Adrenal gland (tissue), 9 donors: ENCODE measurements at regions not wholly inside any gene's neighbourhood (a gene's known extent, or its start where the extent isn't known, plus 50 kb on each side); places are given as distances from the start of the nearest gene placed in this dataset.

Source experiments
- DNase-seq, 7 donors: peaks; one replicate each; pipeline ENCODE4 v3.0.0-alpha.2; 2019 to 2020
- H3K27ac ChIP-seq, 5 donors: fragments of 200-600 bp; sonication (generic) in 4 of 5; 1 replicate in 3 of 5; 2 replicates in 2 of 5; pipeline versions ENCODE4 v1.5.1 to v1.8.0; 2016 to 2020; ENCODE audit warnings: mild to moderate bottlenecking in 1 of 5
- H3K27me3 ChIP-seq: fragments of 200-600 bp; 2 replicates; pipeline ENCODE4 v1.8.0; 2021
- H3K36me3 ChIP-seq, 2 donors: fragments of 200-600 bp; replicated peaks in 1 of 2; 1 replicate in 1 of 2; 2 replicates in 1 of 2; pipeline versions ENCODE4 v1.5.1 to v1.8.0; 2018 to 2022
- H3K4me1 ChIP-seq, 2 donors: fragments of 200-600 bp; replicated peaks in 1 of 2; 1 replicate in 1 of 2; 2 replicates in 1 of 2; pipeline versions ENCODE4 v1.5.1 to v1.8.0; 2018 to 2021
- H3K4me3 ChIP-seq, 4 donors: fragments of 200-600 bp; sonication (generic) in 3 of 4; one replicate each; pipeline ENCODE4 v1.5.1; 2016 to 2018
- H3K9me3 ChIP-seq, 3 donors: fragments of 200-600 bp; sonication (generic) in 1 of 3; replicated peaks in 1 of 3; 1 replicate in 2 of 3; 2 replicates in 1 of 3; pipeline versions ENCODE4 v1.5.1 to v1.8.0; 2016 to 2021
- CTCF ChIP-seq, 6 experiments: fragments of 450-650 bp in 4 of 6; fragments of 200-600 bp in 2 of 6; sonication (generic) in 1 of 6; IDR thresholded peaks; 1 replicate in 5 of 6; 2 replicates in 1 of 6; pipeline versions ENCODE4 v1.5.1 to v1.8.0; 2016 to 2021; ENCODE audit warnings: antibody characterized with exemption in 6 of 6, mild to moderate bottlenecking in 2 of 6, moderate library complexity in 1 of 6
- POLR2A ChIP-seq, 2 donors: fragments of 450-650 bp; IDR thresholded peaks; one replicate each; pipeline ENCODE4 v1.6.1; 2017; ENCODE audit warnings: antibody characterized with exemption in 2 of 2, mild to moderate bottlenecking in 2 of 2, moderate library complexity in 1 of 2
- WGBS, 4 donors: extraction: QIAGEN DNeasy Blood & Tissue Kit in 2 of 4; methylation state at CpG; one replicate each; pipeline versions ENCODE4 v1.1.5 to v1.1.7; 2013 to 2017; 5-methylcytosine and 5-hydroxymethylcytosine counted together
- intact Hi-C, 2 donors: fragments of 100-400 bp; cut with DNase I; formaldehyde crosslinking; loops; one replicate each; pipeline versions ENCODE4 v1.14.1 to v1.15.0; 2022 to 2023
- donor health status: healthy with polysubstance abuse.
- donor health status: Bipolar disorder and iron deficiency.
- donor health status: DM: yes; HTN: yes; CAD: no.
- donor health status: DM: no; HTN: no; CAD: no.
- donor health status: DM: no; HTN: no; CAD: no.

GRCh38 chr10:131022981-131023380 lies 288.5 kb downstream of the TCERG1L start:
- no peak overlapping the region for H3K4me3 ChIP-seq
- no peaks in the 10 kb centered on the region for H3K27me3 ChIP-seq
- no peaks in the 10 kb centered on the region for H3K36me3 ChIP-seq
- DNase-seq: no peak
- TF ChIP-seq CTCF (IDR thresholded peaks at IDR 0.05) (no peak), POLR2A (IDR thresholded peaks at IDR 0.05) (no peak)
- H3K27ac ChIP-seq: no peak overlapping the region
- no peaks in the 10 kb centered on the region for H3K4me1 ChIP-seq
- intact Hi-C loops: no loop called here
- 59 to 65% (median 61%) methylated on average over 5 of the region's 5 CpGs for WGBS, 4 donors
- H3K9me3 ChIP-seq: no peaks in the 10 kb centered on the region

- Histone ChIP-seq H3K27me3 (no peaks in the 10 kb centered on the region), H3K4me3 (no peak overlapping the region), H3K36me3 (no peaks in the 10 kb centered on the region), H3K9me3 (no peaks in the 10 kb centered on the region), H3K27ac (no peak overlapping the region), H3K4me1 (no peaks in the 10 kb centered on the region)
- TF ChIP-seq CTCF (IDR thresholded peaks at IDR 0.05) (no peak), POLR2A (IDR thresholded peaks at IDR 0.05) (no peak)
- DNase-seq: no peak
- intact Hi-C loops: no loop called here
- WGBS, 4 donors: 72 to 84% (median 81%) methylated on average over 15 to 17 of the region's 17 CpGs
Observed at GRCh38 chr10:131024259-131025131, 287.0 kb downstream of the TCERG1L start.

- Histone ChIP-seq H3K9me3 (no peaks in the 10 kb centered on the region), H3K27ac (no peak overlapping the region), H3K4me1 (no peaks in the 10 kb centered on the region), H3K27me3 (no peaks in the 10 kb centered on the region), H3K36me3 (no peaks in the 10 kb centered on the region), H3K4me3 (no peak overlapping the region)
- 70 to 96% (median 90%) methylated on average over 3 to 9 of the region's 9 CpGs for WGBS, 4 donors
- TF ChIP-seq CTCF (IDR thresholded peaks at IDR 0.05) (no peak), POLR2A (IDR thresholded peaks at IDR 0.05) (no peak)
- intact Hi-C loops: no loop called here
- DNase-seq: no peak
Observed at GRCh38 chr10:131025333-131025732, 286.2 kb downstream of the TCERG1L start.

GRCh38 chr10:131027256-131027655 lies 284.3 kb downstream of the TCERG1L start:
- no peak overlapping the region for H3K27ac ChIP-seq
- no peak overlapping the region for H3K4me3 ChIP-seq
- no peak for TF ChIP-seq POLR2A (IDR thresholded peaks at IDR 0.05)
- H3K9me3 ChIP-seq: no peaks in the 10 kb centered on the region
- intact Hi-C loops: no loop called here
- H3K27me3 ChIP-seq: no peaks in the 10 kb centered on the region
- 85 to 94% (median 88%) methylated on average over 3 to 7 of the region's 7 CpGs for WGBS, 4 donors
- no peak for DNase-seq
- H3K4me1 ChIP-seq: no peaks in the 10 kb centered on the region
- H3K36me3 ChIP-seq: no peaks in the 10 kb centered on the region

GRCh38 chr10:131031346-131031745 lies 280.2 kb downstream of the TCERG1L start:
- WGBS, 4 donors: 79 to 84% (median 83%) methylated on average over 14 of the region's 14 CpGs
- Histone ChIP-seq H3K27ac (no peak overlapping the region), H3K4me1 (no peaks in the 10 kb centered on the region), H3K36me3 (no peaks in the 10 kb centered on the region), H3K4me3 (no peak overlapping the region), H3K9me3 (no peaks in the 10 kb centered on the region), H3K27me3 (no peaks in the 10 kb centered on the region)
- intact Hi-C loops: no loop called here
- DNase-seq: no peak
- no peak for TF ChIP-seq CTCF (IDR thresholded peaks at IDR 0.05)
- TF ChIP-seq POLR2A (IDR thresholded peaks at IDR 0.05): no peak
